A549 (cell line): ENCODE measurements at regions not wholly inside any gene's neighbourhood (a gene's known extent, or its start where the extent isn't known, plus 50 kb on each side); places are given as distances from the start of the nearest gene placed in this dataset.

Experiments
- NR3C1 ChIP-seq: fragments of >200 bp; sonication (Bioruptor Twin); formaldehyde crosslinking; IDR thresholded peaks from 3 replicates; pipeline ENCODE4 v1.6.1; 2017
- RAD21 ChIP-seq, 2 experiments: fragments of >200 bp in 1 of 2; sonication (Bioruptor Twin) in 1 of 2; formaldehyde crosslinking in 1 of 2; IDR thresholded peaks in 1 of 2; conservative IDR thresholded peaks in 1 of 2; 2 replicates in 1 of 2; 3 replicates in 1 of 2; pipeline ENCODE4 v1.6.1; 2012 to 2018; ENCODE audit warnings: inconsistent platforms in 1 of 2
- TF ChIP-seq, protein P1 (sequence below): fragments of >200 bp; sonication (Bioruptor Twin); formaldehyde crosslinking; IDR thresholded peaks from 3 replicates; pipeline ENCODE4 v1.5.1; 2016
- TF ChIP-seq, protein P2 (sequence below): fragments of >200 bp; sonication (Bioruptor Twin); formaldehyde crosslinking; IDR thresholded peaks from 2 replicates; pipeline ENCODE4 v1.6.1; 2016

DNA sequence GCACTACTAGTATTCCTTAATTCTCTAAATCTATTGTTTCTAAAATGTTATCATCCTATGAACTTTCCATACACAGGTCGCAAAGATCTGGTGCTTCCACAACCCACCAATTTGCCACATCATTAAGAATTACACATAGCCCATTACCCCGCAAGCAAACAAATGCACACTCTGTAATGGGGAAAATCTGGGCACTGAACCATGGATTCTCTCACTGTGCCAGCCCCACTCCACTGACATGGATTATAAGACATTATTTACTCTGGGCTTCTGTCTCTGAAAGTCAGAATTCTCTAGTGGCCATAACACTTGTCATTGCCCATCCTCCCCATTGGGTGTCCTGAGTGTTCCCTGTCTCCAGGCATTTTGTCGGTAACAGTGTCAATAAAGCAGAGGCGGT lies 537.1 kb downstream of the EPHA4 start:
- TF ChIP-seq NR3C1 (no peak), RAD21 (conservative IDR thresholded peaks at IDR 0.05 in 1 of 2, IDR thresholded peaks at IDR 0.05 in 1 of 2) (no peak)
- TF ChIP-seq, protein P1, sequence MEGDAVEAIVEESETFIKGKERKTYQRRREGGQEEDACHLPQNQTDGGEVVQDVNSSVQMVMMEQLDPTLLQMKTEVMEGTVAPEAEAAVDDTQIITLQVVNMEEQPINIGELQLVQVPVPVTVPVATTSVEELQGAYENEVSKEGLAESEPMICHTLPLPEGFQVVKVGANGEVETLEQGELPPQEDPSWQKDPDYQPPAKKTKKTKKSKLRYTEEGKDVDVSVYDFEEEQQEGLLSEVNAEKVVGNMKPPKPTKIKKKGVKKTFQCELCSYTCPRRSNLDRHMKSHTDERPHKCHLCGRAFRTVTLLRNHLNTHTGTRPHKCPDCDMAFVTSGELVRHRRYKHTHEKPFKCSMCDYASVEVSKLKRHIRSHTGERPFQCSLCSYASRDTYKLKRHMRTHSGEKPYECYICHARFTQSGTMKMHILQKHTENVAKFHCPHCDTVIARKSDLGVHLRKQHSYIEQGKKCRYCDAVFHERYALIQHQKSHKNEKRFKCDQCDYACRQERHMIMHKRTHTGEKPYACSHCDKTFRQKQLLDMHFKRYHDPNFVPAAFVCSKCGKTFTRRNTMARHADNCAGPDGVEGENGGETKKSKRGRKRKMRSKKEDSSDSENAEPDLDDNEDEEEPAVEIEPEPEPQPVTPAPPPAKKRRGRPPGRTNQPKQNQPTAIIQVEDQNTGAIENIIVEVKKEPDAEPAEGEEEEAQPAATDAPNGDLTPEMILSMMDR = no peak
- TF ChIP-seq, protein P2, sequence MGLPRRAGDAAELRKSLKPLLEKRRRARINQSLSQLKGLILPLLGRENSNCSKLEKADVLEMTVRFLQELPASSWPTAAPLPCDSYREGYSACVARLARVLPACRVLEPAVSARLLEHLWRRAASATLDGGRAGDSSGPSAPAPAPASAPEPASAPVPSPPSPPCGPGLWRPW = no peak
